ENCODE measurements at regions not wholly inside any gene's neighbourhood (a gene's known extent, or its start where the extent isn't known, plus 50 kb on each side); places are given as distances from the start of the nearest gene placed in this dataset.

GRCh38 chr3:13227315-13228165, 154.3 kb upstream of the IQSEC1 start:
- no peak for DNase-seq (ENCODE audit: low read depth)

GRCh38 chr3:13224967-13225366, 151.7 kb upstream of the IQSEC1 start:
- DNase-seq (ENCODE audit: low read depth), result no peak

- no peak for DNase-seq (ENCODE audit: low read depth)
These were observed 150.5 kb upstream of the IQSEC1 start for GRCh38 chr3:13223574-13224237.

- DNase-seq (ENCODE audit: low read depth), result no peak
These were observed 149.8 kb upstream of the IQSEC1 start for GRCh38 chr3:13222891-13223573.

- DNase-seq (ENCODE audit: low read depth), result no peak
These were observed 148.9 kb upstream of the IQSEC1 start for GRCh38 chr3:13222131-13222530.

- no peak for DNase-seq (ENCODE audit: low read depth)
These were observed 148.3 kb upstream of the IQSEC1 start for GRCh38 chr3:13221491-13222061.

GRCh38 chr3:13220991-13221390, 147.8 kb upstream of the IQSEC1 start:
- DNase-seq (ENCODE audit: low read depth), result no peak

GRCh38 chr3:13219902-13220296, 146.7 kb upstream of the IQSEC1 start:
- no peak for DNase-seq (ENCODE audit: low read depth)

- no peak for DNase-seq (ENCODE audit: low read depth)
These were observed 146.1 kb upstream of the IQSEC1 start for GRCh38 chr3:13219077-13219901.

- DNase-seq (ENCODE audit: low read depth), result no peak
These were observed 145.3 kb upstream of the IQSEC1 start for GRCh38 chr3:13218541-13218908.

- DNase-seq (ENCODE audit: low read depth), result peak; percentile 12
These were observed 144.7 kb upstream of the IQSEC1 start for GRCh38 chr3:13217736-13218540.

GRCh38 chr3:13217253-13217652, 144.0 kb upstream of the IQSEC1 start:
- no peak for DNase-seq (ENCODE audit: low read depth)

GRCh38 chr3:13215940-13216546, 142.8 kb upstream of the IQSEC1 start:
- peak; percentile 3 for DNase-seq (ENCODE audit: low read depth)

- no peak for DNase-seq (ENCODE audit: low read depth)
These were observed 141.7 kb upstream of the IQSEC1 start for GRCh38 chr3:13214847-13215472.

- DNase-seq (ENCODE audit: low read depth), result no peak
These were observed 140.9 kb upstream of the IQSEC1 start for GRCh38 chr3:13213911-13214846.

- no peak for DNase-seq (ENCODE audit: low read depth)
These were observed 140.3 kb upstream of the IQSEC1 start for GRCh38 chr3:13213490-13213889.

- no peak for DNase-seq (ENCODE audit: low read depth)
These were observed 138.5 kb upstream of the IQSEC1 start for GRCh38 chr3:13211605-13212210.

All from LHCN-M2 (cell line).